Astrocyte of the hippocampus (primary cell): ENCODE measurements at regions not wholly inside any gene's neighbourhood (a gene's known extent, or its start where the extent isn't known, plus 50 kb on each side); places are given as distances from the start of the nearest gene placed in this dataset.
"Not testable (repeated sequence)": the region's sequence is repeated elsewhere in the genome, so short reads cannot be mapped to it uniquely, and the experiment has no call there.

Experiments
- DNase-seq: peaks from one replicate; pipeline ENCODE4 v3.0.0; 2011; ENCODE audit warnings: low read depth, low spot score

DNA sequence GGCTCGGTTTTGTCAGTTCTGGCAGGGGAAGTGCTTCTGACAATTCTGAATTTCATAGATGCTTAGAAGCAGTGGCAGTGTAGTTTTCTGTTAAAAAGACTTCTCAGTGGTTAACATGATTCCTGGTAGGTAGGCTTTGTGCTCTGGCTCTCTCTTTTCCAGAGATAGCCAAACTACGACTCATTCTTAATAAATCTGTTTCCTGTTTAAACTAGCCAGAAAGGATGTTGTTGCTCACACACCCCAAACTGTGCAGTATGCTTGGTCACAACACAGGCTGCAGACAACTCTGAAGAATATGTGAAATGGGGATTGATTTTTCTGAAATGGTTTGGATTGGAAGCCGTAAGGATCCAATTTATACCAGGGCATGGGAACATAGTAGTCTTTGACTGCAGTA is 711.5 kb downstream of the PCDH17 start:
- DNase-seq: peak; percentile 8

- not testable (repeated sequence) for DNase-seq
Observed at GRCh38 chr13:58352100-58352499, 720.6 kb downstream of the PCDH17 start.

DNA sequence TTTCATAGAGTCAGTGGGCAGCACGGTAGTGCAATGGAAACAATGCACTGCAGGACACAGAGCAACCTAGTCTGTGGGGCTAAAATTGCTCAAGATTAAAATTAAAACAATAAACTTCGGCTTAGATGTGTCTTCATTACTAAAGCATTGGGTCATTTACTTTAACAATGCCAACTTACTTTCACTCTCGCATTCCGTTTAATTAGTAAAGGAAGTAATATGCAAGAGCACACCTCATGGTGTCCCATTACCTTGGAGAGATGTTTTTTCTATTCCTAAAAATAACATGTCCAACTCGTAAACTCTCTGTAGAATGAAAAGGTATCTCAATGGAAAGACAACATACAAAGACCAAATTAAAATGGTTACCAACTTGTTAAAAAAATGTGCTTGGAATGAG is 738.4 kb downstream of the PCDH17 start:
- no peak for DNase-seq

- no peak for DNase-seq
Observed at GRCh38 chr13:58376349-58376748, 744.8 kb downstream of the PCDH17 start.

DNA sequence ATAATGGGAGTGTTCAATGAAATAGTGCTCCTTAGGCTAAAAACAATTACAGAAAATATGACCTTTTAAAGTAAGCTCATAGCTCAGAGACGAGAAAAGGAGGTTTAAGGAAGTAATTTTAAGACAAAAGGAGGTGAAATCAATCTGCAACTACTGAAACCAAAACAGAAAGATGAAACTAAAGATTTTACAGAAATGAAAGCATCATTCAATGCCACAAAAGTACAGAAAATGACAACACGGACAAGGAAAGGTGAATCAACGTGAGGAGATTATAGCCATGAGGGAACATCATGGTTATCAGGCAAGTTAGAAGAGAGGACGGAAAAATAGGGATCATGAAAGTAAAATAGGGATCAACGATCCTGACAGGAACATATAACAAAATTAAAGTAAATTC is 745.2 kb downstream of the PCDH17 start:
- DNase-seq: no peak

DNA sequence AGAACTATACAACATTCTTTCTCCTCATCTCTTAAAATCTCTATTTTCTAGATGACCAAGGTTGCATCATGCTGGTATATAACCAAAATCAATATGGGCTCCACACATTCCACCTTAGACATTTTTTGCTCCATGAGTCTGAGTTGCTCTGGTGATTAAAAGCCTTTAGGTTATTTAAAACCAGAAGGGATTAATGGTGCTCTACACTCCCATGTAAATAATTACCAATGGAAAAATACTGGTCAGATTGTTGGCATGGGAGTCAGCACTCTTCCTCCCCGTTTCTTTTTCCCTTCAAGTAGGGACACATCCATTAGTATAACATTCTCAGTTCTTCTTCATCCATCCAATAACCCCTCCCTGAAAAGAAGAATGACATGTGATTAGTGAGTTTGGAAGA is 747.7 kb downstream of the PCDH17 start:
- DNase-seq: no peak

- DNase-seq: not testable (repeated sequence)
Observed at GRCh38 chr13:58385336-58385735, 753.8 kb downstream of the PCDH17 start.

GRCh38 chr13:58397596-58398387 is 766.2 kb downstream of the PCDH17 start:
- no peak for DNase-seq

DNA sequence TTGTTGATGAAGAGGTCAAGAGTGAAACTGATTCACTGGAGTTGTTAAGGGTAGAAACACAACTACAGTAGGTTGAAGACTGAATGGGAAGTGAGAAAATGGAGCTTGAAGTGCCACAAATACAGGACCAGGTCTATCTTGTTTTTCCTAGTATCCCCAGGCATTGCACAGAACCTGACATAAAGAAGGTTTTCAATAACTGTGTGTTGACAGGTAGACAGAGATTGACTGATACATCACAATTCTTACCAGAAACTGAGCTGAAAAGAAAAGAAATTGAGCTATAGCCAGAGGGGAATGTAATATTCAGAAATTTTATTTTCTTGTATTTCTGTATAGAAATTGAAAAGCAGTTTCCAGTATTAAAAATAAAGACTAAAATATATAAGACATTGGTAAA is 767.7 kb downstream of the PCDH17 start:
- no peak for DNase-seq

DNA sequence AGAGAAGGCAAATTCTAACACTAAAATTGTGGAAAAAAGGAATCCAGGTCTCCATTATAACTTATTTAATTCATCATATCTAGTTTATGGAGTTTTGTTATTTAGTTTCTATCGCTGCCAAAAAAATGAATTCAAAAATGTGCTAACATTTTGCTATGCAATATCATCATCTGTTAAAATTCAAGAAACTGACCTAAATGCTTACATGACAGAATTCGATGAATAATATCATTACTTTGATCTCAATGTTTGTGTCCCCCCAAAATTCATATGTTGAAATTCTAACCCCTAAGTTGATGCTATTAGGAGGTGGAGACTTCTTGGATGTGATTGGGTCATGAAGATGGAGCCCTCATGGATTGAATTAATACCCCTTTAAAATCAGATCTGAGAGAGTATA is 775.0 kb downstream of the PCDH17 start:
- no peak for DNase-seq

- no peak for DNase-seq
Observed at GRCh38 chr13:58429917-58430316, 798.4 kb downstream of the PCDH17 start.

DNA sequence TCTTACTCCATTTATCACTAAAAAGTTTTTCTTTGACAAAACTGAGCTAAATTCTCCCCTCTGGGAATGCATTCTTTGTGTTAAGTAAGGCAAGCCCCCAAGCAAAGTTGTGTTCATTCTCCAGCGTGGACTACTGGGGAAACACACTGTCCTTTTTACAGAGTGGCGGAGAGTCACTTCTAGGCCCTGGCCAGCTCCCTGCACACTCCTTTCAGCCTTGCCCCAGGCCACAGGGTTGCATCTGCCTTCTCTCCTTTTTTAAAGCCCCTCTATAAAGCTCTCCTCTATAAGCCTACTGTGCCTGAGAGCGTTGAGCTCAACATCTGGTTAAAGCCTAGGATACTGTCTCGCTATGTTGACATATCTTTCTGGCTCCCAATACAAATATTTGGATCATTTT is 803.4 kb downstream of the PCDH17 start:
- no peak for DNase-seq

- DNase-seq: no peak
Observed at GRCh38 chr13:58437427-58437826, 805.9 kb downstream of the PCDH17 start.

- DNase-seq: no peak
Observed at GRCh38 chr13:58446979-58447378, 815.4 kb downstream of the PCDH17 start.

DNA sequence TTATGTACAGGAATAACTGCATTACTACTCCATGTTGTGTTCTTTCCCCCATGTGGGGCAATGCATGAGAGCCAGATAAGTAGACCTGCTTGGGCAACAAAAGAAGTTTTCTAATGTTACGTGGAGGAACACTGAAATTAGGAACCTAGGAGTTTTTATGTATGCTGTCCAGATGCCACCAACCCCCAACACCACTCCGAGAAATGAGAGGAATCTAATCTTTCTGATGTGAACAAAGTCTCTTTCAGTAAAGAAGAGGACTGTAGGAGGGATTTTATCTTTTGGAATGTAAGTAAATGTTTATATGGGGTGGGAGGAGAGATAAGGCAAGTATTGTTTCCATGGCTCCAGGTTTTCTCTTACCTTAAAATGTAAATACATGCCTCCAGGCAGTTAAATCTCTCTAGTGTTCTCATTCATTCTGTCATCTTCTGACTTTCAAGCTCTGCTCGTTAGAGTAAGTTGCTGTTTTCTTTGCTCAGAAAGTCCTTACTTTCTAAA is 820.6 kb downstream of the PCDH17 start:
- peak; percentile 23 for DNase-seq

DNA sequence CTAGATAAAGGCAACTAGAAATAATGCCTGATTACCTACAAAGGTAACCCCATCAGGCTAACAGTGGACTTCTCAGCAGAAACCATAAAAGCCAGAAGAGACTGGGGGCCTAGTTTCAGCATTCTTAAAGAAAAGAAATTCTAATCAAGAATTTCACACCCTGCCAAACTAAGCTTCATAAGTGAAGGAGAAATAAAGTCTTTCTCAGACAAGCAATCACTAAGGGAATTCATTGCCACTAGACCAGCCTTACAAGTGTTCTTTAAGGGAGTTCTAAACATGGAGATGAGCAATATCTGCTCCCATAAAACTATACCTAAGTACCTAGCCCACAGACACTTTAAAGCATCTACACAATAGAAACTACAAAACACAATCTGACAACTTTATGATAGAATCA is 823.5 kb downstream of the PCDH17 start:
- DNase-seq: no peak

DNA sequence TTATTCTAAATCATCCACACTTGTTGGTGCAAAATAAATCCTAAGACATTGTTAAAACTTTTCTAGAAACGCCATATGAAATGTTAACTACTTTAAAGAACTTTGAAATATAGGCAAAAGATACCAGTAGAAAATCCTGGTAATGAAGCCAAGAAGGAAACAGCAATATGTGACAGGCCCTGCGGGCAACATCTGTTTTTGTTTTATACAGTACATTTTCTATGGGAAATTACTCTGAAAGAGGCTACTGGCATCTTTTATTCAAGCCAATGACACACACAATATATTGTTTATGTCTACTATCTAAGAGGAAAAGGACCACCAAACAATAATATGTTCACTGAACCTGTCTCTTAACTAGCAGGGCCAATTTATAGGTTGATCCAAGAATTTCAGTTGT is 829.7 kb downstream of the PCDH17 start:
- DNase-seq: no peak

- DNase-seq: no peak
Observed at GRCh38 chr13:58463841-58464240, 832.3 kb downstream of the PCDH17 start.

DNA sequence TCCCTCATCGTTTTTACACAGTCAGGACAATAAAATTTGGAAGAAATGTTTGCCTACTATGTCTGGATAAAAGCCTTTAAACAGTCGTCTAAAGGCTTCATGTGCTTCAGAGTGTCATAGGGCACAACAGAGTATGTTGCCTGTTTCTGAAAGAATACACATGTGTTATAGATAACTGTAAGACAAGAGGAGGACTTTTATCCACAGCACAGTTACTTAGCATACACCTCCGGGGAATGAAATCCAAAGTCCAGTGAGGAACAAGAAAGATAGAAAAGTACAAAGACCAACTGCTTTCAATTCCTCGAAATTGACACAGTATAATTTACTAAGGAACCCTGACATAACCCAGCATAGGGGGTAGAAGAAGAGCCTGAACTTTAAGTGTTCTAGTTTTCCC is 835.6 kb downstream of the PCDH17 start:
- DNase-seq: no peak

DNA sequence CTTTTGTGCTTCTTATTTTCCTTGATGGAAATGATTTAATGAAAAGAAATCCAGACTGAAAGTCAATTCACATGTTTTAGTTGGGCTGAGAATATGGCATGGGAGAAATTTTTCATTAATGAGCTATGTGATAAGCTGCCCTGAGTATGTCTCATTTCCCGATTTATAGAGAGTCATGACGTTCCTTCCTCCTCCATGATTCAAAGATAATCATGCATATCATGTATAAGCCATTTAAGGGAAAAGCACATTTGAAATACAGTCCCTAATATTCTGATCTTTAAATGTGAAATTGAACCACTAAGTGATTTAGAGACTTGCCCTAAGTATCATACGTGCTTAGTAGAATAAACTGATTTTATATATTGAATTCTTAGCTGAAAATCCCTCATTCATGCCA is 840.9 kb downstream of the PCDH17 start:
- no peak for DNase-seq

- DNase-seq: no peak
Observed at GRCh38 chr13:58474581-58474980, 843.0 kb downstream of the PCDH17 start.

DNA sequence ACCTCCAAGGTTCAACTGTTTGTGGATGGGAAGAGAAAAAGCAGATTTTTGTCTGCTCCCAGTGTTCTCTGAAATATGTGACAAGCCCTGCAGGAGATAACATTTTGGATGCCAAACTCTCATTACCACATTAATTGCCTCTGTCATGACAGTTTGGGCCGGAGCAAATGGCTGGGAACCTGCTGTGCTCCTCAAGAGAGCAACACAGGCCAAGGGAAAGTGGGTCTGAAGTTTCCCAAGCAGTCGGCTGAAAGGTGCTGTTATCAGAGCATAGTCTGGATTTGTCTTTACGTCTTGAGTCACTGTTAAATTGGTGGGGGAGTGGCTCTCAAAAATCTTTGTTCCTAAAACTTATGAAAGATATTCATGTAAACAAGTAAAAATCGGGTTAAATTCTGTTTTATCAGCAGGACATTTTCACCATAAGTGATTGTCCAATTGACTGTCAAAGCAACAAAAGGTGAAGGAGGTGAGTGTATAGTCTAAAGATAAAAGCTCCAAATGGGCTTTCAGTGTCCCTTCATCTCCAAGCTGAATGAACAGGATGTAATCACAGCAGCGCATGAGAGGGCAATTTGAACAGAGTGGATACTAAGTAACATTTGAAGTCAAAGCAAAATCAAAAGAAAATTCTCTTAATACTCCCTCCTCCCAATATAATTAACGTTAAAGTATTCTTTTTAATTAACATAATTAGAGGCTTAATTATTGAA is 844.8 kb downstream of the PCDH17 start:
- no peak for DNase-seq

DNA sequence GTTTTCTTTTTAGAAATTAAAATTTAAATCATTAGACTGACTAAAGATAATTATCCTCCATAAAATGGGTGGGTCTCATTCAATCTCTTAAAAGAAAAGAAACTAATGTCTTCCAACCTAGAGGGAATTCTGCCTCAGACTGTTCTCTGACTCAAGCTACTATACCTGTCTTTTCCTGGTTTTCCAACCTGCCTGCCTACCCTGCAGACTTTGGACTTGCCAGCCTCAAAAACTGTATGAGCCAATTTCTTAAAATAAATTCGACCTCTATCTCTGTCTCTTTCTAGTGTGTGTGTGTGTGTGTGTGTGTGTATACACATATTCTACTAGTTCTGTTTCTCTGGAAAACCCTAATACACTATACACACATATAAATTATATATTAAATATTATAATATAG is 847.3 kb downstream of the PCDH17 start:
- DNase-seq: no peak
